ENCODE measurements at regions not wholly inside any gene's neighbourhood (a gene's known extent, or its start where the extent isn't known, plus 50 kb on each side); places are given as distances from the start of the nearest gene placed in this dataset.
"Not testable (repeated sequence)": the region's sequence is repeated elsewhere in the genome, so short reads cannot be mapped to it uniquely, and the experiment has no call there.

DNA sequence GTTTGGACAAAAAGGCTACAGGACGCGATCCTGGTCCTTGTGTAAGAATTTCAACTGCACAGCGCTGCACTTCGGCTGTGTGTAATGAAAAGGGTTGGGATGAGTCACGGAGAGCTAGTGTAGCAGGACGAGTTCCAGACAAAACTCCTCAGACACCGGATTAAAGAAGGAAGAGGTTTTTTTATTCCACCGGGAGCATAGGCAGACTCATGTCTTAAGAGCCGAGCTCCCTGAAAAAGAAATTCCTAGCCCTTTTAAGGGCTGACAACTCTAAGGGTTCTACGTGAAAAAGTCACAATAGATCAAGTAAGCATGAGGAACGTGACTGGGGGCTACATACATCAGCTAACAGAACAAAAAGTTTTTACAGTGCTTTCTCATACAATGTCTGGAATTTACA, 54.8 kb upstream of the FAM90A1 start:
- DNase-seq (ENCODE audit: low spot score): peak; percentile 76

DNA sequence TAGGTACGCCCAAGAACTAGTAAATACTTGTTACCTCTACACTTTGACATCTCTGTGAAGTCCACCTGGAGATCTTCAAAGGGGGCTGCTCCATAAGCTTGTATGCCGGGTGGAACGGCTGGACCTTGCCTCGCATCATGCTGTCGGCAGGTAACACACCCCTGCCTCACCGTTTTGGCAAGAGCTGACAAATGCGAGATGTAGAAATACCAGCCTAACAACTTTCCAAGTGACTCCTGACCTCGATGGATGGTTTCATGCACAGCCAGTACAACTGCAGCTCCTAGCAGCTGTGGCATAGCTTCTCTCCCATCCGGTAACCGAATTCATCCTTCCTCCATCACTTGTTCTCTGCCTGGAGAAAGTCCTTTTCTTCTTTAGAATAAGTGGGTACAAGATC, 58.3 kb upstream of the FAM90A1 start:
- DNase-seq (ENCODE audit: low spot score): peak; percentile 48

DNA sequence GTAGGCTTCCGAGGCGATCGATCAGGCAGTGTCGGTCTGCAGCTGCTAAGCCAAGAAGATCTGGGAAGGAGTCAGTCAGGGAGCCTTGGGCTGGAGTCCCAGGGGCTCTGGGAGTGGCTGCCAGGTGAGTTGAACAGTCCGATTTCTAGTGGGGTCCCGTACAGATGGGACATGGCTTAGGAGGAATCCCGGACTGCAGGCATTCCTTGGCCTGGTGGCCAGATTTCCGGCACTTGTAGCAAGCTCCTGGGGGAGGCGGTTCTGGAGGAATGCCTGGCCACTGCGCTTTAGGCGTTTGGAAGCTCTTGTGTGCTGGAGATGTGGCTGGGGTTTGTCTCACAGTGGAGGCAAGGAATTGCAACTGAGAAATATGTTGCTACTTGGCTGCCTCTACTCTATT, 64.3 kb upstream of the FAM90A1 start:
- DNase-seq (ENCODE audit: low spot score): not testable (repeated sequence)

DNA sequence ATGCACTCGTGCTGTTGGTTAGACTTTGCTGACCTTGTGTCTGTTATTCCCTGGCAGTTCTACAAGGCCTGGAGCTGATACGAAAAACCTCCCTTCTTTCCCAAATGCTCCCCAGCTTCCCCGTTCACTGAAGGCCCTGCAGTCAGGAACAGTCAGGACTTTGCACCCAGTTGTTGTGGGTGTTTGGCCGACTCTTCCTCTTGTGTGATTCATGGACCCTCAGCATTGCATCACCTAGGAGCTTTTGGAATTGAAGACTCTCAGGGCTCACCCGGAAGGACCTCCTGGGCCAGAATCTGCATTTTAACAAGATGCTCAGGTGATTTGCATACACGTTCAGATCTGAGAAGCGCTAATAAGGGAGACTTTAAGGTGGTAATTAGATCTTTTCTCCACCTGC, 67.2 kb upstream of the FAM90A1 start:
- not testable (repeated sequence) for DNase-seq (ENCODE audit: low spot score)

DNA sequence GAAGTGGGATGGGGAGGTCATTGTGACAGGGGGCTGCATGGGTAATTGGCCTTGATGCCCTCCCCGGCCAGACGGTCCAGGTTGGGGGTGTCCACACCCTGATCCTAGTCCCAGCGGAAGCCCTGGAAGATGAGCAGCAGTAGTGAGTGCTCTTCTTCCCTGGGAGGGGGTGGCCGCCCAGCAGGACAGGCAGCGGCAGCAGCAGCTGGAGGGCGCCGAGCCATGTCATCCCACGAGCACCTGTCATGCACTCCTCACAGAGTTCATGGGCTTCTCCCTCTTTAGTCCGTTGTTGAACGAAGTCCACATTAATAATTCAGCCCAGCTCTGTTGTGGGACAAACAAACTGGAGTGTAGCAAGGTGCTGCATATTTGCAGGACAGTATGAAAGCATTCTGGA, 81.2 kb upstream of the FAM90A1 start:
- not testable (repeated sequence) for DNase-seq (ENCODE audit: low spot score)

DNA sequence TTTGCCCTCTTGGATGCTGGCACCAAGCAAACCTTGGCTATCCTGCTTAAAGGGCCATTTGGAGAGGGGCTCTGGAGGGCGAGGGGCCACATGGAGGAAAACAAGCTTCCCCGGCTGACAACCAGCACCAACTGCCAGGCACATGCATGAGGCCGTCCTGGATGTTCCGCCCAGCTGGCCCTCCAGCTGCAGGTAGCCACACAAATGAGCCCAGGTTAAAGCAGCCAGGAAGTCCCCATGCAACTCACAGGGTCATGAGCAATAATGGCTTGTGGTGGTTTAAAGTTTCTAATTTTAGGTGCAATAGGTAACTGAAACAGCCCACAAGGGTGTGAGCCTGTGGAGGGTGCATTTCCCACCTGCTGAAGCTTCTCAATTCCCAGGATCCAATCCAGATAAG, 88.6 kb upstream of the FAM90A1 start:
- DNase-seq (ENCODE audit: low spot score): not testable (repeated sequence)

DNA sequence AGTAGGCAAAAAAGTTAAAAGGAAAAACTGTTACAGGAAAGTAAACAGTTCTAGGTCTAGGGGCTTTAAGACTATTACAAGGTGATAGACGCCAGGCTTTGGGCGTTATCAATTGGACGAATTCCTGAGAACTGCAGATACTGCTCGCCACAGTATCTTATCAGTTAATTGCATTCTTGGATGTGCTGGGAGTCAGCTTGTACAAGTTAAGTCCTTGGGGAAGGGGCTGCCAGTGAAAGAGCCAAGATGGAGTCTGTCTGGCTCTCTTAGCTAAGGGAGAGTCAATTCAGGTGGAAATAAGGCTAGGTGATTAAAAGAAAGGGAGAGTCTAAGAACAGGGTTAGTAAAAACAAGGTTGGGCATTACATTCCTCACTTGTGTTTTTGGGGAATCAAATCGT, 90.3 kb upstream of the FAM90A1 start:
- DNase-seq (ENCODE audit: low spot score): peak; percentile 72

DNA sequence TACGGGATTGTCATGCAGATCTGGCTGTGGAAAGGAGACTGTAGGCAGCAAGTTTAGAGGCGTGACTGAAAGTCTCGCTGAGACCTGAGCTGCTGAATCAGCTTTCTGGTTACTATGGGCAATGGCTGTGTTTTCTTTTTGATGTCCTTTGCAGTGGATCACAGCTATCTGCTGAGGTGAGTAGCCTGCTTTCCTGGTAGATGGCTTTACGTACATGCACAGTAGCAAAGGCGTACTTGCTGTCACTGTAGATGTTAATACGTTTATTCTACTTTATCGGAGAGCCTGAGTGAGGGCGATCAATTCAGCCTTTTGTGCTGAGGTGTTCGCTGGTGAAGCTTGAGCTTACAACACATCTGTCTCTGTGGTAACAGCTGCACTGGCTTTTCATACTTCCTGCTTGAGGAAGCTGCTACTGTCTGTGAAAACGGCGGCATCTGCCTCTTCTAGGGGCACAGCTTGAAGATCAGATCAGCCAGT, 92.9 kb upstream of the FAM90A1 start:
- DNase-seq (ENCODE audit: low spot score): peak; percentile 83

DNA sequence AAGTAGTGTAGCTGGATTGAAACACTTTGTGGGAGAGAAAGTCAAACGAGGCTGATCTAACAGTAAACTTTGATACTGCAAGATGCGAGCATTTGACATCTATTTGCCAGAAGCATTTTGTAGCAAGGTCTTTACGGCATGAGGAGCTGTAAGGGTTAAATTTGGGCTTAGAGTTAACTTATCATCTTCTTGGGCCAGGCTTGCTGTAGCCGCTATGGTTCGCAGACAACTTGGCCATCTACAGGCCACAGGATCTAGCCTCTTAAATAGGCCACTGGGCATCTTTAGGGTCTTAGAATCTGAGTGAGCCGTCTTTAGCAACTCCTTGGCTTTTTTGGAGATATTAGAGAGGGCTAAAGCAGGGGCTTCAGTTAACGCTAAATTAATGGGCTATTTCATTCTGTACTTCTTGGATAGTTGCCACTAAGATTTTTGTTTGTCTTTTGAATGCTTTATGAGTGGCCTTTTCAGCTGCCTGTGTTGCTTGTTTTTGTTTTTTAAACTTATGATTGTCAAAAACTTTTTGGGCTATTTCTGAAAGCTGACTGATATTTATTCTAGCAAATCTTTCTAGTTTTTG, 93.5 kb upstream of the FAM90A1 start:
- not testable (repeated sequence) for DNase-seq (ENCODE audit: low spot score)

DNA sequence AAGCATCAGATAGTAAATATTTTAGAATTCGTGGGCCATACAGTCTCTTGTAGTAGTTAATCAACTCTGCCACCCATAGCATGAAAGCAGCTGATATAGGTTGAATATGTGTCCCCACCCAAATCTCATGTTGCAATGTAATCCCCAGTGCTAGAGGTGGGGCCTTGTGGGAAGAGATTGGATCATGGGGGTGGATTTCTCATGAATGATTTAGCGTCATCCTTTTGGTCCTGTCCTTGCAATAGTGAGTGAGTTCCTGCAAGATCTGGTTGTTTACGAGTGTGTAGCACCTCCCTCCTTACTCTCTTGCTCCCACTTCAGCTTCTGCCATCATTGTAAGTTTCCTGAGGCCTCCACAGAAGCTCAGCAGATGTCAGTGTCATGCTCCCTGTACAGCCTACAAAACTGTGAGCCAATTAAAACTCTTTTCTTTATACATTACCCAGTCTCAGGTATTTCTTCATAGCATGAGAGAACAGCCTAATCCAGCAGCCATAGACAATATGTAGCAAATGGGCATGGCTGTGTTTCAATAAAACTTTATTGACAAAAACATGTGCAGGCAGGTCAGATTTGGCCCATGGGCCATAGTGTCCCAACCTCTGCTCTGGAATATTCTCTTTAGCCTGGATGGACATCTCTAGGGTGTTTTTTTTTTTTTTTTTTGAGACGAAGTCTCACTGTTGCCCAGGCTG, 97.9 kb upstream of the FAM90A1 start:
- not testable (repeated sequence) for DNase-seq (ENCODE audit: low spot score)

DNA sequence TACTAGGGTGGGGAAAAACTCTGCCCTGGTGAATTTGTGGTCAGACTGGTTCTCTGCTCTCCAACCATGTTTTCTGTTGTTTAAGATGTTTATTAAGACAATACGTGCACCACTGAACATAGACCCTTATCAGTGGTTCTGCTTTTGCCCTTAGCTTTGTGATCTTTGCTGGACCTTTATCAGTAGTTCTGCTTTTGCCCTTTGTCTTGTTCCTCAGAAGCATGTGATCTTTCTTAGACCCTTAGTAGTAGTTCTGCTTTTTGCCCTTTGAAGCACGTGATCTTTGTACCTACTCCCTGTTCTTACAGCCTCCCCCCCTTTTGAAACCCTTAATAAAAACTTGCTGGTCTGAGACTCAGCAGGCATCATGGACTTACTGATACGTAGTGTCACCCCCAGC, 101.4 kb upstream of the FAM90A1 start:
- not testable (repeated sequence) for DNase-seq (ENCODE audit: low spot score)

DNA sequence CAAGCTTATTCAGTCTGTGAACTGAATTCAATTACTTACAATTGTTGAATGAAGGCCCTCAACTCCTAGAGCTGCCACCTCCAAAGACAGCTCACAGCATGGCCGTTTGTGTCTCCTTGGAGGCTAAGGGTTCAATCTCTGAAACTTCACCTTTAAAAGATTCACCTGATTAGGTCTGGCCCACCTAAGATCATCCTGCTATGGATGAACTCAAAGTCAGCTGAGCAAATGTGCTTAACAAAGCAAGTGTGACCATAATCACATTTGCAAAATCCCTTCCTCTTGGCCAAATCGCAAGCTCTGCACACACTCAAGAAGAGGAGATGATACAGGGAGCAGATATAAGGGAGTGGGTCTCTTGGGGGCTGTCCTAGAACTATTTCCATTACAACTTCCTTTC, 105.0 kb upstream of the FAM90A1 start:
- not testable (repeated sequence) for DNase-seq (ENCODE audit: low spot score)

DNA sequence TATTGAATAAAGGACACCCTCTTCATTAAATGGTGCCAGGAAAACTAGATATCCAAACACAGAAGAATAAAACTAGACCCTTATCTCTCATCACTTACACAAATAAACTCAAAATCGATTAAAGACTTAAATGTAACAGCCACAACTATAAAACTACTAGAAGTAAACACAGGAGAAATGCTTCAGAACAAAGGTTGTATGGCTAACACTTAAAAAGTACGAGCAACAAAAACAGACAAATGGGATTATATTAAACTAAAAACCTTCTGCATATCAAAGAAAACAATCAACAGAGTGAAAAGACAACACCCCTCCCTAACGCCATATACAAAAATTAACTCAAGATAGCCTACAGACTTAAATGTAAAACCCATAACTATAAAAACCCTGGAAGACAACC, 104.7 kb upstream of the CLEC6A start:
- not testable (repeated sequence) for DNase-seq (ENCODE audit: low spot score)

DNA sequence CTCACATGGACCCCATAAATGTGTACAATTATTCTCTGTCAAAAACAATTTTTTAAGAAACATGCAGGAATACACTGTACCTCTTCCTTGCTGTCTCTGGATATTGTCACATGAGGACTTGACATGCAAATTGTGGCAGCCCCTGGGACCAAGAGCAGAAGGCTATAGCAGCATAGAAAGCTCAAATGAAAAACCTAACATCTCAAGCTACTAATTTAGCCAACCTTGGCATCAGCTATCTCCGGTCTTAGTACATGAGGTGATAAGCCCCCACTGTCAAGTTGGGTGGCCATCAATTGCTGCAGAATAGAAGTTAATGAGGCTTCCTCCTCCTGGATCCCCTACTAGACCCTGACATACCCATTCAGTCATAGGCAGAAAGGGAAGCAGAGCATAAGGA, 101.0 kb upstream of the CLEC6A start:
- DNase-seq (ENCODE audit: low spot score): not testable (repeated sequence)

DNA sequence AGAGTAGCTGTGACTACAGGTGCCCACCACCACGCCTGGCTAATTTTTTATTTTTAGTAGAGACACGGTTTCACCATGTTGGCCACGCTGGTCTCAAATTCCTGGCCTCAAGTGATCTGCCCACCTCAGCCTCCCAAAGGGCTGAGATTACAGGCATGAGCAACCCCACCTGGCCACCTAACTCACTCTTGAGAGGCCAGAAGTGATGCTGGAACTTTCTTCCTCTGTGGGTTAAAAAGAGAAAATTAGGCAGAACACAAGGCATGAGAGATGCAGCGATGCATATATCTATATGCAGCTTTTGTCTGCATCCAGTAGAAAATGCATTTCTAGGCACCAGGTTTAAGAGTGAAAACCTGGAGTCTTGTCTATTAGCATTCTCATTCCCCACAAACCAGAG, 100.2 kb upstream of the CLEC6A start:
- not testable (repeated sequence) for DNase-seq (ENCODE audit: low spot score)

DNA sequence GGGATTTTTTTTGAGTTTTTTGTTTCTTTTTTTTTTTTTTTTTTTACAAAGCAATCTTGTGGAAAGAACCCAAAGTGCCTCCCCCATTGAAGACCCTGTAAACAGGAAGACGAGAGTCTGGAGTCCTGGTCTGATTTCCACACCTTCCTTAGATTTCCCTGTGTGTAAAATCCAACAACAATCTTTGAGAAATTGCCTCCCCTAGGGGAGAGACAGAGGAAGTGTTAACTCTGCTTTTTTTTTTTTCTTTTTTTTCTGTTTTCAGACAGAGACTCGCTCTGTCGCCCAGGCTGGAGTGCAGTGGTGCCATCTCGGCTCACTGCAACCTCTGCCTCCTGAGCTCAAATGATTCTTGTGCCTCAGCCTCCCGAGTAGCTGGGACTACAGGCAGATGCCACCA, 82.0 kb upstream of the CLEC6A start:
- peak; percentile 14 for DNase-seq (ENCODE audit: low spot score)

DNA sequence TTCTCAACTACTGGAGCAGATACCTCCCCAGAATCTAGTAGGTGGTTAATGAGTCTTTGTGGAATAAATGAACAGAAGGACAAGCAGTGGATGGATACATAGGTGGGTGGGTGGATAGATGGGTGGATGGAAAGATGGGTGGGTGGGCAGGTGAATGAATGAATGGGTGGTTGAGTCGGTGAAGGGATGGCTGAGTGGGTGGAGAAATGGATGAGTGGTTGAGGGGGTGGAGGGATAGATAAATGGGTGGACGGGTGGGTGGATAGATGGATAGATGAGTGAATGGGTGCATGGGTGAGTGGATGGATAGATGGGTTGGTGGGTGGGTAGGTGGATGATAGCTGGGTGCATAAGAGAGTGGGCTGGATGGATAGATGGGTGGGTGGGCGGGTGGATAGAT, 80.6 kb upstream of the CLEC6A start:
- DNase-seq (ENCODE audit: low spot score): not testable (repeated sequence)

DNA sequence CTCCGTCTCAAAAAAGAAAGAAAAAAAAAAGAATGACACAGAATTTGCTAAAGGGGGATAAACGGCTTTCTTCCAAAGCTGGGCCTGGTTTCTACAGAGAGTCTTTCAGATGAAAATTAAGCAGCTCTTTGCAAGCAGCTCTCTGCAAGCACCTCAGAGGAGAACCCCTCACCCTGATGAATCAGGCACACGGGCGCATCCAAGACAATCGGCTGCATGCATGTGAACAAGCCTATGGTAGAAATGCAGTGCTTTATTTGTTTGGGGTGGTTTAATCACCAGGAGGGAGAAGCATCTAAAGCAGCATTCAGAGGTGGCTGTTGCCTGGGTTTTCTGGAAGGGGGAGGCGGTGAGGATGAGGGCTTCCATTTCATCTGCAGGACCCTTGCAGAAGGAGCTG, 78.0 kb upstream of the CLEC6A start:
- DNase-seq (ENCODE audit: low spot score): not testable (repeated sequence)

DNA sequence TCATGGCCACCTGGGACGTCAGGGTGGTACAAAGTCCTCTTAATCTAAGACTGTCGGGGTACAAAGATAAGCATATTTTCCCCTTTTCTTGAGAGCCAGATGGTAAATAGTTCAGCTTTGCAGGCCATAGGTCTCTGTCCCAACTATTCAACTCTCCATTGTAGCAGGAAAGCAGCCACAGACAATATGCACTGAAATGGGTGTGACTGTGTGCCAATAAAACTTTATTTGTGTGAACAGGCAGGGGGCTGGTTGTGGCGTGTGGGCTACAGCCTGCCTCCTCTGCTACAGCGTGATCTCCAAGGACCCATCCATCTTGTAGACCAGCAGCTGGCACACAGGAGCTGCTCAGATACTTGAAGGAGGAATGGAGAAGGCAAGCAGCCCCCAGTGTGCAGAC, 73.2 kb upstream of the CLEC6A start:
- DNase-seq (ENCODE audit: low spot score): not testable (repeated sequence)

DNA sequence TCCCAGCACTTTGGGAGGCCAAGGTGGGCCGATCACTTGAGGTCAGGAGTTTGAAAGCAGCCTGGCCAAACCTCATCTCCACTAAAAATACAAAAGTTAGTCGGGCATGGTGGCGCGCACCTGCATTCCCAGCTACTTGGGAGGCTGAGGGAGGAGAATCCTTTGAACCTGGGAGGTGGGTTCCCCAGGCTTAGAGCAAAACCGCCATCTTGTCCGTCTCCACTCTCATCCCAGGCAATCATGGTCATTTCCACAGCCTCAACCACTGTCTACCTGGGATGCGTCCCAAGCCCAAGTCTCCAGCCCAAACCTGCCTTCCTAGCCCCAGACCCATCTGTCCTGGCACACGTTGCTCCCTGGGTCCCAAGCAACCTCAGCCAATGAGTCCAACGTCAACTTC, 71.1 kb upstream of the CLEC6A start:
- DNase-seq (ENCODE audit: low spot score): not testable (repeated sequence)

DNA sequence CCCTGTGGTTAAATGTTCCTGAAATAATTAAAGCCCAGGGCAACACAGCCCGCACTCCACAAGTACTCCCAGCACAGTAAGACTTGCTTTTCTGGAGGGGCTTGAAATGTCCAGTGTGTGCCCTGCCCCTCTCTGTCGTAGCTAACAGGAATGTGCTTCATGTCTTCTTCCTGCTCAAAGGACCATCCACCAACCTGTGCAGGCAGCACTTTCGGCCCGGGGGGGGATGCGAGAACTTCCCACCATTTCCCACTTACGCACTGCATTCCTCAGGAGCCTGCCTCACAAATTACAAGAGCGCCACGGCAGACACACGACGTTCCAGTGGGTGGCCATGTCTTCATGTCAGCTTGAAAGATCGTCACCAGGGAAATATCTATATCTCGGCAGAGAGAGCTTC, 70.3 kb upstream of the CLEC6A start:
- not testable (repeated sequence) for DNase-seq (ENCODE audit: low spot score)

DNA sequence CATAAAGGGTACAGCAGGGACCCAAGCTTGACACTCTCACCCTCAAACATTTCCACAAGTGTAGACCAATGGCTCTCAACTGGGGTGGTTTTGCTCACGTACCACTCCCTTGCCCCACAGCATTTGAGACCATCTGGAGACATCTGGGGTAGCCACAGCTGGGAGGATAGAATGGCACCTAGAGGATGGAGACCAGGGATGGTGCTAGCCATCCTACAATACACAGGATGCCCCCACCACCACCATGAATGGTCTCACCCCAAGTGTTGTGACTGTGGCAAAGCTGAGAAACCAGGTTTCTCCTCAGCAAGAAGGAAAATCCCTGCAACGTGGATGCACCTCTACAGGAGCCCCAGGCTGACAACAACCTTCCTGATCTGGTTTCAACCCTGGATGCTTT, 69.1 kb upstream of the CLEC6A start:
- DNase-seq (ENCODE audit: low spot score): not testable (repeated sequence)

DNA sequence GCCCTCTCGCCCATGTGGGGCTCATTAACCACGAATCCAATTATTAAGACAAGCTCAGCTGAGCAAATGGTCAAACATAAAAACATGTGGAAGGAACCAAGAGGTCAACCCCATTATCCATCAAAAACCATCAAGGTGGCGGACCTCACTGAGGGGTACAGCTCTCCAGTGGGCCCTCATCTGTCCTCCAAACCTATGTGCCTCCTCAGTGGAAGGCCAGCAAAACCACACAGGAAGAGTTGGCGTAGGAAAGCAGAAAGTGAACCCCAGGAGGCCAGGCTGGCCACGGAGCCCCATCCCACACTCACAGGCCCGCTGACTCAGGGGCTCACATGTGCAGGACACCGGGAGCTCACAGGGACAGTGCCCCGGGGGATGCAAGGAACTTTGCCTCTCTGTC, 66.5 kb upstream of the CLEC6A start:
- DNase-seq (ENCODE audit: low spot score): not testable (repeated sequence)
